B cell (primary cell): ENCODE measurements at regions not wholly inside any gene's neighbourhood (a gene's known extent, or its start where the extent isn't known, plus 50 kb on each side); places are given as distances from the start of the nearest gene placed in this dataset.

ENCODE experiments used
- ATAC-seq: fragments of 200-7000 bp; cut with Tn5 transposase; one replicate; pipeline ENCODE4 v1.10.0; 2021; ENCODE audit warnings: low read depth, mild to moderate bottlenecking, moderate number of reproducible peaks, moderate library complexity
- CTCF ChIA-PET: fragments of 350-600 bp; sonication (Branson Sonifier 250); formaldehyde crosslinking; loops from one replicate; lab custom pipeline; 2021; ENCODE audit warnings: antibody characterized with exemption, inconsistent platforms; lab: Charles Lee
- POLR2A ChIA-PET: fragments of 350-600 bp; sonication (Branson Sonifier 250); formaldehyde crosslinking; loops from one replicate; lab custom pipeline; 2021; ENCODE audit warnings: antibody characterized with exemption; lab: Charles Lee
- DNase-seq: peaks from one replicate; pipeline ENCODE4 v3.0.0; 2013
- H2AFZ ChIP-seq: 2 replicates; pipeline ENCODE4 v1.6.1; 2012; ENCODE audit warnings: mild to moderate bottlenecking, low read depth, low read length; ENCODE audit not compliant: insufficient read depth, poor library complexity, severe bottlenecking
- H3K27ac ChIP-seq, 2 donors: 1 replicate in 1 of 2; 2 replicates in 1 of 2; pipeline ENCODE4 v1.5.1; 2012 to 2013; ENCODE audit warnings: low read length in 2 of 2, mild to moderate bottlenecking in 2 of 2, moderate library complexity in 1 of 2
- H3K27me3 ChIP-seq, 4 experiments: fragments of 200-600 bp in 1 of 4; sonication (generic) in 1 of 4; replicated peaks in 1 of 4; 1 replicate in 2 of 4; 2 replicates in 2 of 4; pipeline versions ENCODE4 v1.6.1 to v1.7.0; 2013 to 2016; ENCODE audit warnings: low read length in 3 of 4, mild to moderate bottlenecking in 2 of 4, mixed read lengths in 1 of 4, moderate library complexity in 1 of 4; ENCODE audit not compliant: insufficient read depth in 4 of 4, control insufficient read depth in 3 of 4; ENCODE audit errors: control extremely low read depth in 1 of 4
- H3K36me3 ChIP-seq, 2 experiments: replicated peaks in 1 of 2; 1 replicate in 1 of 2; 2 replicates in 1 of 2; pipeline versions ENCODE4 v1.6.1 to v1.7.1; 2013; ENCODE audit warnings: low read length in 1 of 2; ENCODE audit not compliant: insufficient read depth in 2 of 2, control insufficient read depth in 1 of 2; ENCODE audit errors: control extremely low read depth in 1 of 2, extremely low read depth in 1 of 2
- H3K4me1 ChIP-seq, 2 donors: fragments of 200-600 bp in 1 of 2; sonication (generic) in 1 of 2; 1 replicate in 1 of 2; 2 replicates in 1 of 2; pipeline versions ENCODE4 v1.5.1 to v1.6.1; 2013 to 2017; ENCODE audit warnings: low read length in 2 of 2; ENCODE audit not compliant: control insufficient read depth in 2 of 2, insufficient read depth in 2 of 2
- H3K4me2 ChIP-seq: replicated peaks from 2 replicates; pipeline ENCODE3; 2012; ENCODE audit warnings: mild to moderate bottlenecking, low read depth, low read length; ENCODE audit not compliant: poor library complexity, severe bottlenecking
- H3K4me3 ChIP-seq, 5 experiments: fragments of 200-600 bp in 1 of 5; sonication (generic) in 1 of 5; 1 replicate in 3 of 5; 2 replicates in 2 of 5; pipeline versions ENCODE4 v1.5.1 to v1.7.0; 2011 to 2016; ENCODE audit warnings: low read length in 4 of 5, mild to moderate bottlenecking in 4 of 5, low read depth in 2 of 5, control low read depth in 1 of 5, moderate library complexity in 1 of 5; ENCODE audit not compliant: insufficient read depth in 1 of 5; ENCODE audit errors: control extremely low read depth in 1 of 5, extremely low read depth in 1 of 5
- H3K79me2 ChIP-seq: fragments of 200-600 bp; sonication (generic); one replicate; pipeline ENCODE4 v1.6.0; 2016; ENCODE audit warnings: low read length; ENCODE audit not compliant: control insufficient read depth, insufficient read depth
- H3K9ac ChIP-seq: fragments of 200-600 bp; sonication (generic); 2 replicates; pipeline ENCODE4 v1.6.1; 2017; ENCODE audit warnings: mild to moderate bottlenecking, low read length, moderate library complexity
- H3K9me3 ChIP-seq, 3 donors: one replicate each; pipeline versions ENCODE4 v1.6.1 to v1.7.1; 2013; ENCODE audit warnings: low read length in 2 of 3; ENCODE audit not compliant: control insufficient read depth in 2 of 3, insufficient read depth in 1 of 3; ENCODE audit errors: control extremely low read depth in 1 of 3
- H4K20me1 ChIP-seq: 2 replicates; pipeline ENCODE4 v1.6.0; 2012; ENCODE audit warnings: mild to moderate bottlenecking, low read length; ENCODE audit not compliant: insufficient read depth, control insufficient read depth, poor library complexity, severe bottlenecking
- H3K27ac Mint-ChIP-seq: one replicate; pipeline ENCODE4 v1.8.0; 2021; ENCODE audit warnings: mixed read lengths
- H3K27me3 Mint-ChIP-seq: one replicate; pipeline ENCODE4 v1.8.0; 2021; ENCODE audit warnings: mixed read lengths
- H3K4me1 Mint-ChIP-seq: one replicate; pipeline ENCODE4 v1.8.0; 2021; ENCODE audit warnings: mixed read lengths
- H3K4me3 Mint-ChIP-seq: one replicate; pipeline ENCODE4 v1.8.0; 2021; ENCODE audit warnings: mixed read lengths
- H3K9me3 Mint-ChIP-seq: one replicate; pipeline ENCODE4 v1.8.0; 2022; ENCODE audit warnings: mixed read lengths; ENCODE audit not compliant: insufficient read depth
- EZH2 ChIP-seq: IDR thresholded peaks from 2 replicates; pipeline ENCODE4 v1.6.1; 2012; ENCODE audit warnings: borderline replicate concordance, low read depth, mild to moderate bottlenecking, moderate library complexity, low read length; ENCODE audit not compliant: insufficient read depth, poor library complexity, severe bottlenecking
- WGBS: methylation state at CpG from one replicate; pipeline ENCODE4 v1.1.5; 2013; ENCODE audit warnings: missing lambda C conversion rate; ENCODE audit not compliant: insufficient coverage; 5-methylcytosine and 5-hydroxymethylcytosine counted together
- intact Hi-C: fragments of 100-400 bp; cut with micrococcal nuclease; formaldehyde crosslinking; loops from one replicate; pipeline ENCODE4 v1.10.0; 2022
- TF ChIP-seq, protein P1 (sequence below): fragments of 200-600 bp; IDR thresholded peaks from one replicate; pipeline ENCODE4 v1.8.0; 2022; ENCODE audit warnings: antibody characterized with exemption, mild to moderate bottlenecking

DNA sequence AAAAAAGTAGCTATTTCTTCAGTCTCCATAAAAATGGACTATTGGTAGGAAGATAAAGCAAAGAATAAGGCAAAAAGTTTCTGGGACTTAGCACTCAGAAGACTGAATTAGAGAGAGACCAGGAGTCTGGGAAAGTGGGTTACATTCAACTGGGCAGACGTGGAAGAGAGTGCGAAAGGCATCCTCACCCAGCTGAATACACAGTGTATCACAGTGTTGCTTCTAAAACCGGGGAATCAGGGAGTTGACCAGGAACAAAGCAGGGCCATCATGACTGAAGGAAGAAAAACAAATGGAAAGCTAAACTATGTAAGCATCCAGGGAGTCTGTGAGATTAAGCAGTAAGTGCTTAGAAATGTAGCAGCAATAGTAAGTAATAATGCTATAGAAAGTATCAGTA, 452.9 kb upstream of the MAN1A1 start:
- Histone ChIP-seq H3K9me3 (no peaks in the 10 kb centered on the region), H3K9ac (no peak overlapping the region), H3K4me1 (no peaks in the 10 kb centered on the region), H3K4me3 (no peak overlapping the region), H3K27ac (no peak overlapping the region), H4K20me1 (no peaks in the 10 kb centered on the region), H3K79me2 (no peaks in the 10 kb centered on the region), H3K27me3 (no peaks in the 10 kb centered on the region), H3K4me2 (no peak overlapping the region), H2AFZ (no peak overlapping the region), H3K36me3 (no peaks in the 10 kb centered on the region)
- no peaks in the 10 kb centered on the region for H3K9me3 Mint-ChIP-seq
- WGBS = 83% methylated on average over 1 of the region's 3 CpGs
- no peak for TF ChIP-seq EZH2
- TF ChIP-seq, protein P1, sequence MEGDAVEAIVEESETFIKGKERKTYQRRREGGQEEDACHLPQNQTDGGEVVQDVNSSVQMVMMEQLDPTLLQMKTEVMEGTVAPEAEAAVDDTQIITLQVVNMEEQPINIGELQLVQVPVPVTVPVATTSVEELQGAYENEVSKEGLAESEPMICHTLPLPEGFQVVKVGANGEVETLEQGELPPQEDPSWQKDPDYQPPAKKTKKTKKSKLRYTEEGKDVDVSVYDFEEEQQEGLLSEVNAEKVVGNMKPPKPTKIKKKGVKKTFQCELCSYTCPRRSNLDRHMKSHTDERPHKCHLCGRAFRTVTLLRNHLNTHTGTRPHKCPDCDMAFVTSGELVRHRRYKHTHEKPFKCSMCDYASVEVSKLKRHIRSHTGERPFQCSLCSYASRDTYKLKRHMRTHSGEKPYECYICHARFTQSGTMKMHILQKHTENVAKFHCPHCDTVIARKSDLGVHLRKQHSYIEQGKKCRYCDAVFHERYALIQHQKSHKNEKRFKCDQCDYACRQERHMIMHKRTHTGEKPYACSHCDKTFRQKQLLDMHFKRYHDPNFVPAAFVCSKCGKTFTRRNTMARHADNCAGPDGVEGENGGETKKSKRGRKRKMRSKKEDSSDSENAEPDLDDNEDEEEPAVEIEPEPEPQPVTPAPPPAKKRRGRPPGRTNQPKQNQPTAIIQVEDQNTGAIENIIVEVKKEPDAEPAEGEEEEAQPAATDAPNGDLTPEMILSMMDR = no peak
- no peak for ATAC-seq
- DNase-seq = no peak
- H3K4me1 Mint-ChIP-seq = no peaks in the 10 kb centered on the region
- intact Hi-C loops = no loop called here
- no peak overlapping the region for H3K27ac Mint-ChIP-seq
- ChIA-PET POLR2A (no interaction called here), CTCF (interaction anchor here (0.6 kb wide), 1 partner anchor 9 kb away, joined by 3 read pairs; no protein-coding TSS in a partner anchor)
- peaks cover 3% of the 10 kb centered on the region for H3K27me3 Mint-ChIP-seq
- H3K4me3 Mint-ChIP-seq = no peak overlapping the region

DNA sequence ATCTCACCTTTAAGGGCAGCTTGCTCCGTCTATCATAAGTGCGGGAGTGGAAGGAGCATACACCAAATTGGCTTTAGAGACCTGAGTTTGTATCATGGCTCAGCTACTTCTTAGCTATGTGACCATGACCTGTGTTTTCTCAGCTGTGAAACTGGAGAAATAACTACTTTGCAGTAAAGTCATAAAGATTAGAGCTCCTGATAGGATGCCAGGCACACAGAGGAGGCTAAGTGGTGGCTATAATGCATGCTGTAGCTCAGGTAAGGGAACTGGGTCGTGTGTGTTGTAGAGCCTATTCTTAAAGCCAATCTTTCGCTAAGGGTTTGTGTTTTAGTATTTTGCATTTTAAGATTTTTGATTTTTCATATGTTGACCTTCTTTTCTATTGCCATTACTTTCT, 451.5 kb upstream of the MAN1A1 start:
- Mint-ChIP-seq H3K4me1 (no peaks in the 10 kb centered on the region), H3K27ac (no peak overlapping the region), H3K9me3 (no peaks in the 10 kb centered on the region), H3K27me3 (peaks cover 3% of the 10 kb centered on the region), H3K4me3 (no peak overlapping the region)
- ATAC-seq = no peak
- intact Hi-C loops = no loop called here
- H3K4me3 ChIP-seq = no peak overlapping the region
- H3K4me1 ChIP-seq = no peaks in the 10 kb centered on the region
- H3K9me3 ChIP-seq = no peaks in the 10 kb centered on the region
- ChIA-PET CTCF (no interaction called here), POLR2A (no interaction called here)
- WGBS = 97% methylated on average over 3 of the region's 4 CpGs
- no peak overlapping the region for H3K27ac ChIP-seq
- H4K20me1 ChIP-seq = no peaks in the 10 kb centered on the region
- no peak overlapping the region for H3K9ac ChIP-seq
- no peak for DNase-seq
- no peaks in the 10 kb centered on the region for H3K36me3 ChIP-seq
- no peak overlapping the region for H3K4me2 ChIP-seq
- H2AFZ ChIP-seq = no peak overlapping the region
- TF ChIP-seq EZH2 = no peak
- TF ChIP-seq, protein P1 = no peak
- H3K27me3 ChIP-seq = no peaks in the 10 kb centered on the region
- no peaks in the 10 kb centered on the region for H3K79me2 ChIP-seq
